K562 (cell line): ENCODE measurements at regions not wholly inside any gene's neighbourhood (a gene's known extent, or its start where the extent isn't known, plus 50 kb on each side); places are given as distances from the start of the nearest gene placed in this dataset.

Experiments used
- ATAC-seq: fragments of 200-7000 bp; cut with Tn5 transposase; 3 replicates; pipeline ENCODE4 v1.9.1; 2020; ENCODE audit warnings: moderate library complexity
- BruUV-seq: library from RNA; stranded (reverse); fragments of 400-500 nt; replicated peaks from 2 replicates; lab custom pipeline; 2021; lab: Mats Ljungman, UMichigan
- CTCF ChIA-PET: fragments of 300-600 bp; formaldehyde crosslinking; extraction: SDS; loops from one replicate; lab custom pipeline; 2021; ENCODE audit warnings: low intra/inter-chr PET ratio; lab: Yijun Ruan, JAX
- POLR2A ChIA-PET: fragments of 300-600, 350-650 bp; sonication (Branson Sonifier 250); formaldehyde crosslinking; extraction: SDS; loops from one replicate; lab custom pipeline; 2021; ENCODE audit warnings: antibody characterized with exemption, inconsistent platforms; lab: Yijun Ruan, JAX
- DNase-seq, 4 experiments: peaks; one replicate each; pipeline versions ENCODE4 v3.0.0 to v3.0.0-alpha.2; 2011 to 2018; ENCODE audit warnings: low spot score in 3 of 4, mixed read lengths in 3 of 4; ENCODE audit errors: extremely low read depth in 1 of 4
- FAIRE-seq: peaks from 2 replicates; lab custom pipeline; 2011; peaks lifted over from hg19 to GRCh38; lab: Jason Lieb, UNC
- H2AFZ ChIP-seq: 2 replicates; pipeline ENCODE4 v1.6.0; 2011; ENCODE audit warnings: low read depth, low read length, control low read depth, inconsistent platforms
- H3K27ac ChIP-seq: fragments of 200-600 bp; 3 replicates; pipeline ENCODE4 v1.8.0; 2011; ENCODE audit warnings: low read depth, mild to moderate bottlenecking, control low read depth, inconsistent platforms, low read length, moderate library complexity, mixed read lengths; ENCODE audit errors: extremely low read depth
- H3K27me3 ChIP-seq, 2 experiments: fragments of 300-600 bp in 1 of 2; 2 replicates in 1 of 2; 3 replicates in 1 of 2; pipeline versions ENCODE4 v1.6.0 to v1.8.0; 2011; ENCODE audit warnings: inconsistent platforms in 2 of 2, low read length in 2 of 2, mild to moderate bottlenecking in 1 of 2, mixed read lengths in 1 of 2, moderate library complexity in 1 of 2; ENCODE audit not compliant: control insufficient read depth in 2 of 2, insufficient read depth in 2 of 2
- H3K36me3 ChIP-seq: fragments of 300-600 bp; 3 replicates; pipeline ENCODE4 v1.8.0; 2011; ENCODE audit warnings: mild to moderate bottlenecking, low read length, inconsistent platforms; ENCODE audit not compliant: control insufficient read depth, insufficient read depth
- H3K4me1 ChIP-seq, 2 experiments: fragments of 200-600 bp in 1 of 2; replicated peaks in 1 of 2; 2 replicates in 1 of 2; 3 replicates in 1 of 2; pipeline versions ENCODE4 v1.5.1 to v1.8.0; 2011; ENCODE audit warnings: inconsistent platforms in 2 of 2, low read length in 2 of 2, mild to moderate bottlenecking in 1 of 2, mixed read lengths in 1 of 2, moderate library complexity in 1 of 2; ENCODE audit not compliant: control insufficient read depth in 2 of 2, insufficient read depth in 2 of 2
- H3K4me2 ChIP-seq: 2 replicates; pipeline ENCODE4 v1.6.1; 2011; ENCODE audit warnings: low read length, control low read depth, inconsistent platforms, mixed read lengths; ENCODE audit not compliant: insufficient read depth
- H3K4me3 ChIP-seq: fragments of 200-600 bp; sonication (generic), shearing (Covaris generic); 2 replicates; pipeline ENCODE4 v1.5.1; 2016; ENCODE audit warnings: control low read depth, inconsistent platforms
- H3K79me2 ChIP-seq: fragments of 200-600 bp; 3 replicates; pipeline ENCODE4 v1.8.0; 2011; ENCODE audit warnings: low read length, inconsistent platforms; ENCODE audit not compliant: control insufficient read depth, insufficient read depth
- H3K9ac ChIP-seq, 2 experiments: 2 replicates each; pipeline versions ENCODE4 v1.6.0 to v1.6.1; 2011; ENCODE audit warnings: low read depth in 2 of 2, low read length in 2 of 2, control low read depth in 1 of 2, inconsistent platforms in 1 of 2, mild to moderate bottlenecking in 1 of 2, mixed read lengths in 1 of 2; ENCODE audit not compliant: insufficient read depth in 1 of 2
- H3K9me1 ChIP-seq: one replicate; pipeline ENCODE4 v1.6.0; 2011; ENCODE audit warnings: inconsistent platforms, mild to moderate bottlenecking, low read length, moderate library complexity; ENCODE audit not compliant: control insufficient read depth, insufficient read depth
- H3K9me3 ChIP-seq: replicated peaks from 2 replicates; pipeline ENCODE4 v1.5.1; 2011; ENCODE audit warnings: low read depth, low read length, inconsistent platforms; ENCODE audit not compliant: control insufficient read depth, insufficient read depth
- H4K20me1 ChIP-seq: replicated peaks from 2 replicates; pipeline ENCODE4 v1.6.1; 2011; ENCODE audit warnings: low read length, inconsistent platforms, mixed read lengths; ENCODE audit not compliant: control insufficient read depth, insufficient read depth
- BCLAF1 ChIP-seq, 2 experiments: fragments of 450-650 bp in 1 of 2; IDR thresholded peaks; 2 replicates each; pipeline ENCODE4 v1.6.1; 2011 to 2017; ENCODE audit warnings: low read depth in 2 of 2, antibody characterized with exemption in 1 of 2, borderline replicate concordance in 1 of 2, low read length in 1 of 2, mild to moderate bottlenecking in 1 of 2, mixed read lengths in 1 of 2; ENCODE audit not compliant: control insufficient read depth in 1 of 2
- FOXK2 ChIP-seq, 2 experiments: fragments of 450-650 bp; IDR thresholded peaks in 1 of 2; conservative IDR thresholded peaks in 1 of 2; 2 replicates each; pipeline ENCODE4 v1.6.1; 2016; ENCODE audit warnings: low read depth in 2 of 2, mild to moderate bottlenecking in 1 of 2
- GATAD2A ChIP-seq: fragments of 450-650 bp; IDR thresholded peaks from 2 replicates; pipeline ENCODE4 v1.6.1; 2017
- MCM7 ChIP-seq, 2 experiments: fragments of 450-650 bp; IDR thresholded peaks; 2 replicates each; pipeline ENCODE4 v1.6.1; 2016 to 2018
- MXD1 ChIP-seq: fragments of 250-450 bp; sonication (Bioruptor Pico); IDR thresholded peaks from 2 replicates; pipeline ENCODE4 v1.8.0; 2021; ENCODE audit warnings: borderline replicate concordance, mild to moderate bottlenecking, moderate library complexity; ENCODE audit not compliant: poor library complexity, severe bottlenecking
- PCBP1 ChIP-seq: fragments of 200-400 bp; formaldehyde crosslinking; IDR thresholded peaks from 2 replicates; pipeline ENCODE4 v1.6.1; 2018; ENCODE audit warnings: mild to moderate bottlenecking, low read depth, low read length; ENCODE audit not compliant: poor library complexity, severe bottlenecking
- SREBF2 ChIP-seq: sonication (generic); formaldehyde crosslinking; IDR thresholded peaks from 2 replicates; pipeline ENCODE4 v1.4.0; 2020; ENCODE audit warnings: mild to moderate bottlenecking, missing genetic modification reagents
- TBL1XR1 ChIP-seq, 2 experiments: IDR thresholded peaks; 2 replicates each; pipeline ENCODE4 v1.6.1; 2012; ENCODE audit warnings: improper control_type of control experiment in 2 of 2, low read length in 2 of 2, mild to moderate bottlenecking in 1 of 2
- ZBTB1 ChIP-seq: sonication (generic); formaldehyde crosslinking; IDR thresholded peaks from 2 replicates; pipeline ENCODE4 v1.8.1; 2023; ENCODE audit warnings: missing genetic modification reagents, low read depth, mild to moderate bottlenecking, borderline replicate concordance
- ZNF347 ChIP-seq: fragments of 450-650 bp; formaldehyde crosslinking; IDR thresholded peaks from 2 replicates; pipeline ENCODE4 v1.4.0; 2020; ENCODE audit warnings: low read depth, mild to moderate bottlenecking, moderate library complexity
- ZNF449 ChIP-seq: fragments of 250-450 bp; sonication (Bioruptor Pico); IDR thresholded peaks from 2 replicates; pipeline ENCODE4 v1.8.0; 2022; ENCODE audit warnings: moderate library complexity, mild to moderate bottlenecking, inconsistent platforms
- WGBS: fragments of 100-300 bp; shearing (Covaris generic); methylation state at CpG from one replicate; pipeline ENCODE4 v1.1.6; 2016; ENCODE audit warnings: low coverage, mixed read lengths; ENCODE audit not compliant: insufficient coverage; ENCODE audit errors: missing lambda C conversion rate; 5-methylcytosine and 5-hydroxymethylcytosine counted together
- in situ Hi-C: fragments of 300-500 bp; cut with MboI; formaldehyde crosslinking; loops from 4 replicates; pipeline ENCODE4 v1.15.0; 2018; ENCODE audit warnings: inconsistent platforms, mixed read lengths
- intact Hi-C: fragments of 100-400 bp; cut with micrococcal nuclease; formaldehyde crosslinking; loops from 2 replicates; pipeline ENCODE4 v1.14.2; 2022

GRCh38 chr2:3974765-3975164 lies 271.4 kb downstream of the DCDC2C start:
- no peak for FAIRE-seq
- BruUV-seq = no TSS peak
- no peaks in the 10 kb centered on the region for H3K36me3 ChIP-seq
- H2AFZ ChIP-seq = no peak overlapping the region
- no peak for DNase-seq
- in situ Hi-C loops (no loop called here), intact Hi-C loops (no loop called here)
- H3K27me3 ChIP-seq = no peaks in the 10 kb centered on the region
- CTCF ChIA-PET = no interaction called here
- H3K9me1 ChIP-seq = no peaks in the 10 kb centered on the region
- H3K79me2 ChIP-seq = no peaks in the 10 kb centered on the region
- WGBS = 0% methylated on average over 3 of the region's 3 CpGs
- POLR2A ChIA-PET = no interaction called here
- no peak for ATAC-seq
- no peak overlapping the region for H3K27ac ChIP-seq
- no peak overlapping the region for H3K9ac ChIP-seq
- peaks cover 4% of the 10 kb centered on the region; the same call in 1 of the 2 replicates for H3K9me3 ChIP-seq
- no peak overlapping the region for H3K4me2 ChIP-seq
- H3K4me1 ChIP-seq = no peaks in the 10 kb centered on the region
- no peak for TF ChIP-seq ZNF449
- TF ChIP-seq FOXK2 (conservative IDR thresholded peaks at IDR 0.05 in 1 of 2, IDR thresholded peaks at IDR 0.05 in 1 of 2; ENCODE audit: low read depth in 2 of 2) = no peak
- TF ChIP-seq MCM7 (IDR thresholded peaks at IDR 0.05) = no peak
- no peak for TF ChIP-seq ZBTB1 (CRISPR knock-in tag)
- TF ChIP-seq ZNF347 (CRISPR knock-in tag) = no peak
- no peak for TF ChIP-seq MXD1 (CRISPR knock-in tag)
- no peak for TF ChIP-seq SREBF2 (CRISPR knock-in tag)
- TF ChIP-seq BCLAF1 (IDR thresholded peaks at IDR 0.05; ENCODE audit: borderline replicate concordance in 1 of 2, control insufficient read depth in 1 of 2, low read depth in 2 of 2, low read length in 1 of 2) = no peak
- no peak for TF ChIP-seq TBL1XR1 (IDR thresholded peaks at IDR 0.05; ENCODE audit: low read length in 2 of 2)
- no peak for TF ChIP-seq GATAD2A
- no peak for TF ChIP-seq PCBP1
- no peak overlapping the region for H3K4me3 ChIP-seq
- H4K20me1 ChIP-seq = no peaks in the 10 kb centered on the region
